K562 (cell line): ENCODE measurements at regions not wholly inside any gene's neighbourhood (a gene's known extent, or its start where the extent isn't known, plus 50 kb on each side); places are given as distances from the start of the nearest gene placed in this dataset.

Source experiments
- ATAC-seq: fragments of 200-7000 bp; cut with Tn5 transposase; 3 replicates; pipeline ENCODE4 v1.9.1; 2020; ENCODE audit warnings: moderate library complexity
- BruUV-seq: library from RNA; stranded (reverse); fragments of 400-500 nt; replicated peaks from 2 replicates; lab custom pipeline; 2021; lab: Mats Ljungman, UMichigan
- CTCF ChIA-PET: fragments of 300-600 bp; formaldehyde crosslinking; extraction: SDS; loops from one replicate; lab custom pipeline; 2021; ENCODE audit warnings: low intra/inter-chr PET ratio; lab: Yijun Ruan, JAX
- POLR2A ChIA-PET: fragments of 300-600, 350-650 bp; sonication (Branson Sonifier 250); formaldehyde crosslinking; extraction: SDS; loops from one replicate; lab custom pipeline; 2021; ENCODE audit warnings: antibody characterized with exemption, inconsistent platforms; lab: Yijun Ruan, JAX
- DNase-seq, 4 experiments: peaks; one replicate each; pipeline versions ENCODE4 v3.0.0 to v3.0.0-alpha.2; 2011 to 2018; ENCODE audit warnings: low spot score in 3 of 4, mixed read lengths in 3 of 4; ENCODE audit errors: extremely low read depth in 1 of 4
- FAIRE-seq: peaks from 2 replicates; lab custom pipeline; 2011; peaks lifted over from hg19 to GRCh38; lab: Jason Lieb, UNC
- H2AFZ ChIP-seq: 2 replicates; pipeline ENCODE4 v1.6.0; 2011; ENCODE audit warnings: low read depth, low read length, control low read depth, inconsistent platforms
- H3K27ac ChIP-seq: fragments of 200-600 bp; 3 replicates; pipeline ENCODE4 v1.8.0; 2011; ENCODE audit warnings: low read depth, mild to moderate bottlenecking, control low read depth, inconsistent platforms, low read length, moderate library complexity, mixed read lengths; ENCODE audit errors: extremely low read depth
- H3K27me3 ChIP-seq, 2 experiments: fragments of 300-600 bp in 1 of 2; 2 replicates in 1 of 2; 3 replicates in 1 of 2; pipeline versions ENCODE4 v1.6.0 to v1.8.0; 2011; ENCODE audit warnings: inconsistent platforms in 2 of 2, low read length in 2 of 2, mild to moderate bottlenecking in 1 of 2, mixed read lengths in 1 of 2, moderate library complexity in 1 of 2; ENCODE audit not compliant: control insufficient read depth in 2 of 2, insufficient read depth in 2 of 2
- H3K36me3 ChIP-seq: fragments of 300-600 bp; 3 replicates; pipeline ENCODE4 v1.8.0; 2011; ENCODE audit warnings: mild to moderate bottlenecking, low read length, inconsistent platforms; ENCODE audit not compliant: control insufficient read depth, insufficient read depth
- H3K4me1 ChIP-seq, 2 experiments: fragments of 200-600 bp in 1 of 2; replicated peaks in 1 of 2; 2 replicates in 1 of 2; 3 replicates in 1 of 2; pipeline versions ENCODE4 v1.5.1 to v1.8.0; 2011; ENCODE audit warnings: inconsistent platforms in 2 of 2, low read length in 2 of 2, mild to moderate bottlenecking in 1 of 2, mixed read lengths in 1 of 2, moderate library complexity in 1 of 2; ENCODE audit not compliant: control insufficient read depth in 2 of 2, insufficient read depth in 2 of 2
- H3K4me2 ChIP-seq: 2 replicates; pipeline ENCODE4 v1.6.1; 2011; ENCODE audit warnings: low read length, control low read depth, inconsistent platforms, mixed read lengths; ENCODE audit not compliant: insufficient read depth
- H3K4me3 ChIP-seq: fragments of 200-600 bp; sonication (generic), shearing (Covaris generic); 2 replicates; pipeline ENCODE4 v1.5.1; 2016; ENCODE audit warnings: control low read depth, inconsistent platforms
- H3K79me2 ChIP-seq: fragments of 200-600 bp; 3 replicates; pipeline ENCODE4 v1.8.0; 2011; ENCODE audit warnings: low read length, inconsistent platforms; ENCODE audit not compliant: control insufficient read depth, insufficient read depth
- H3K9ac ChIP-seq, 2 experiments: 2 replicates each; pipeline versions ENCODE4 v1.6.0 to v1.6.1; 2011; ENCODE audit warnings: low read depth in 2 of 2, low read length in 2 of 2, control low read depth in 1 of 2, inconsistent platforms in 1 of 2, mild to moderate bottlenecking in 1 of 2, mixed read lengths in 1 of 2; ENCODE audit not compliant: insufficient read depth in 1 of 2
- H3K9me1 ChIP-seq: one replicate; pipeline ENCODE4 v1.6.0; 2011; ENCODE audit warnings: inconsistent platforms, mild to moderate bottlenecking, low read length, moderate library complexity; ENCODE audit not compliant: control insufficient read depth, insufficient read depth
- H3K9me3 ChIP-seq: replicated peaks from 2 replicates; pipeline ENCODE4 v1.5.1; 2011; ENCODE audit warnings: low read depth, low read length, inconsistent platforms; ENCODE audit not compliant: control insufficient read depth, insufficient read depth
- H4K20me1 ChIP-seq: replicated peaks from 2 replicates; pipeline ENCODE4 v1.6.1; 2011; ENCODE audit warnings: low read length, inconsistent platforms, mixed read lengths; ENCODE audit not compliant: control insufficient read depth, insufficient read depth
- HDAC8 ChIP-seq: fragments of 450-650 bp; IDR thresholded peaks from 2 replicates; pipeline ENCODE4 v1.6.1; 2016; ENCODE audit warnings: mild to moderate bottlenecking, missing genetic modification characterization, moderate library complexity, missing compliant biosample characterization
- KLF13 ChIP-seq: fragments of 450-650 bp; IDR thresholded peaks from 2 replicates; pipeline ENCODE4 v1.6.1; 2016; ENCODE audit warnings: missing genetic modification characterization, low read depth, mild to moderate bottlenecking, missing compliant biosample characterization, moderate library complexity, borderline replicate concordance
- MIER1 ChIP-seq: fragments of 450-650 bp; IDR thresholded peaks from 2 replicates; pipeline ENCODE4 v1.6.1; 2016; ENCODE audit warnings: antibody characterized with exemption, mild to moderate bottlenecking, low read depth
- NCOA2 ChIP-seq, 2 experiments: fragments of 450-650 bp; IDR thresholded peaks; 2 replicates each; pipeline ENCODE4 v1.6.1; 2018; ENCODE audit warnings: mild to moderate bottlenecking in 2 of 2, moderate library complexity in 1 of 2; ENCODE audit not compliant: partially characterized antibody in 2 of 2
- NR1H2 ChIP-seq: sonication (generic); formaldehyde crosslinking; IDR thresholded peaks from 2 replicates; pipeline ENCODE4 v1.4.0; 2020; ENCODE audit warnings: mild to moderate bottlenecking, missing genetic modification reagents
- SETDB1 ChIP-seq: IDR thresholded peaks from one replicate; pipeline ENCODE4 v1.6.1; 2012; ENCODE audit warnings: low read length, control low read depth, inconsistent platforms
- TCF7 ChIP-seq: sonication (generic); IDR thresholded peaks from 2 replicates; pipeline ENCODE4 v1.6.1; 2016; ENCODE audit warnings: antibody characterized with exemption, borderline replicate concordance
- WGBS: fragments of 100-300 bp; shearing (Covaris generic); methylation state at CpG from one replicate; pipeline ENCODE4 v1.1.6; 2016; ENCODE audit warnings: low coverage, mixed read lengths; ENCODE audit not compliant: insufficient coverage; ENCODE audit errors: missing lambda C conversion rate; 5-methylcytosine and 5-hydroxymethylcytosine counted together
- in situ Hi-C: fragments of 300-500 bp; cut with MboI; formaldehyde crosslinking; loops from 4 replicates; pipeline ENCODE4 v1.15.0; 2018; ENCODE audit warnings: inconsistent platforms, mixed read lengths
- intact Hi-C: fragments of 100-400 bp; cut with micrococcal nuclease; formaldehyde crosslinking; loops from 2 replicates; pipeline ENCODE4 v1.14.2; 2022
- TF ChIP-seq, protein P1 (sequence below): fragments of 450-650 bp; formaldehyde crosslinking; IDR thresholded peaks from 2 replicates; pipeline ENCODE4 v1.4.0; 2020; ENCODE audit warnings: mild to moderate bottlenecking

DNA sequence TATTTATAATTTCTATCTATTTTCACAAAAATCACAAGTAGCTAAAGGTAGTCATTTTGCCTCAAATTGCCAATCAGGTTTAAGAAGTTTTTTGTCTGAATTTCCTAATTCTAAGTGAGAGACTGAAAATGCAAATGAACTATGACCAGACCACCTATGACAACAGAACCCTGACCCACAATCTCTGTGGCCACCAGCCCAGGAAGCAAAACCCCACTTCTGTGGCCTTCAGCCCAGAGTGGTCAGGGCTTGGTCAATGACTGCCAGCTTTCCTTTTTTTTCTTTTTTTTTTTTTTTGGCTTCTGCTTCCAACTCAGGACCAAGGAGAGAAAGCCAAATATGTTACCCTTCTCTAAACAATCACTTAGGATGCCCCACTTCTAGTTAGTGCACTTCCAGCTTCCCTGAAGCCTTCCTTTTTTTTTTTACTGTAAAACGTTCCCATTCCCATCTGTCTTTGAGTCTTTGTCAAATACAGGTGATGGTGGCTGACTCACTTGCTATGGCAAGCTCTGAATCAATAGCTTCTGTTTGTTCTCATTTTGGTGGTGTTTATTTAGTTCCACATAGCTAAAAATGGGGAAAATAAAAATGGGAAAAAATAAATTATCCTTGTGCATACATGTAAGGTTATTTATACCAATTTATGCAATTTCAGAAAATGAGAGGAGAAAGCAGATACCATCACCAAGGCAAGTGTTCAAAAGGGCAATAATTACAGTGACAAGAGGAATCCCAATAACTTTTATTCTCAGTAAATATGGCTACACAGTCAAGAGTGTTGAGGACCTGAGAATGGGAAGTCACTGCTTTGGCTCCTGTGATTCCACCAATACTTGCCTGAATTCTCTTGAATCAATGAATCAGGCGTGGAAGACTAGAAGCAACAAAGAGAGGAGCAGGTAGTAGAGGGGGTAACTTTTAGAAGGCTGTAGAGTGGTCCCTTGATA, 170.3 kb upstream of the PDE7B start:
- H2AFZ ChIP-seq: no peak overlapping the region
- FAIRE-seq (no peak), ATAC-seq (no peak), DNase-seq (no peak)
- H3K27ac ChIP-seq: no peak overlapping the region
- no peaks in the 10 kb centered on the region for H3K9me1 ChIP-seq
- H3K4me2 ChIP-seq: no peak overlapping the region
- intact Hi-C loops: no loop called here
- no peaks in the 10 kb centered on the region for H3K36me3 ChIP-seq
- no peaks in the 10 kb centered on the region for H3K4me1 ChIP-seq
- H3K4me3 ChIP-seq: no peak overlapping the region
- H3K27me3 ChIP-seq: no peaks in the 10 kb centered on the region
- ChIA-PET CTCF (no interaction called here), POLR2A (no interaction called here)
- BruUV-seq: no TSS peak
- H4K20me1 ChIP-seq: no peaks in the 10 kb centered on the region
- 0% methylated on average over 2 of the region's 2 CpGs for WGBS
- no peak for TF ChIP-seq MIER1
- no peak overlapping the region for H3K9ac ChIP-seq
- no peaks in the 10 kb centered on the region for H3K9me3 ChIP-seq
- in situ Hi-C loops: no loop called here
- no peaks in the 10 kb centered on the region for H3K79me2 ChIP-seq

DNA sequence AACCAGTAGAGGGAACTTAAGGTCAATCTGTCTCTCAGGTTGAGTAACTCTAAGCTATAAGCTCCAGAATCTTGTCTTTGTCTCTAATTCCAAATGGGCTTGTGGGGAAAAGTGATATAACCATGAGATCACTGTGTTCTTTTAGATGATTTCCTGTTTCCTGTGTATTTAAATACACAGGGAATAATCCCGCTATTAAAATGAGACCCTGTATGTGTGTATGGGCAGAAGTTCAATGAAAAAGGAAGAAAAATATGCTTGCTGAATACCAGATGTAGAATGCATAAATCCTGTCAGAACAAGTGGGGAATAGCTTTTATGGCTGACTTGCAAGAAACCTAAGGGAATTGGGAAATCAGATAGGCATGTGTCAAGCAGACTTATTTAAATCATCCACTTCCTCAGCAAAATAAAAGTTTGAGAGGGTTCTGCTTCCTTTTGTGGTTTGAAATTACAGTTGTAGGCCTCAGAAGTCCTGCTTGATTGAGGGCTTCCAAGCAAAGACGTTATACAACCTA, 164.7 kb upstream of the PDE7B start:
- no peak for DNase-seq
- no peak for TF ChIP-seq SETDB1
- no peak for TF ChIP-seq NCOA2 (IDR thresholded peaks at IDR 0.05; ENCODE audit: partially characterized antibody in 2 of 2)
- TF ChIP-seq, protein P1, sequence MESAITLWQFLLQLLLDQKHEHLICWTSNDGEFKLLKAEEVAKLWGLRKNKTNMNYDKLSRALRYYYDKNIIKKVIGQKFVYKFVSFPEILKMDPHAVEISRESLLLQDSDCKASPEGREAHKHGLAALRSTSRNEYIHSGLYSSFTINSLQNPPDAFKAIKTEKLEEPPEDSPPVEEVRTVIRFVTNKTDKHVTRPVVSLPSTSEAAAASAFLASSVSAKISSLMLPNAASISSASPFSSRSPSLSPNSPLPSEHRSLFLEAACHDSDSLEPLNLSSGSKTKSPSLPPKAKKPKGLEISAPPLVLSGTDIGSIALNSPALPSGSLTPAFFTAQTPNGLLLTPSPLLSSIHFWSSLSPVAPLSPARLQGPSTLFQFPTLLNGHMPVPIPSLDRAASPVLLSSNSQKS (CRISPR knock-in tag): no peak
- TF ChIP-seq HDAC8: no peak
- no peak for TF ChIP-seq NR1H2 (CRISPR knock-in tag)
- no peak for TF ChIP-seq TCF7
- TF ChIP-seq KLF13 (tag): no peak

More for the DNA sequence above, 164.7 kb upstream of the PDE7B start:
- WGBS: 0% methylated on average over 2 of the region's 2 CpGs
- no peaks in the 10 kb centered on the region for H3K27me3 ChIP-seq
- no peak for ATAC-seq
- ChIA-PET POLR2A (no interaction called here), CTCF (no interaction called here)
- H3K4me3 ChIP-seq: no peak overlapping the region
- no peak for FAIRE-seq
- no peaks in the 10 kb centered on the region for H3K9me3 ChIP-seq
- no peaks in the 10 kb centered on the region for H3K4me1 ChIP-seq
- H3K9ac ChIP-seq: no peak overlapping the region
- H3K36me3 ChIP-seq: no peaks in the 10 kb centered on the region
- no peak overlapping the region for H3K4me2 ChIP-seq
- no peaks in the 10 kb centered on the region for H3K79me2 ChIP-seq
- no peak overlapping the region for H3K27ac ChIP-seq
- no TSS peak for BruUV-seq
- no peaks in the 10 kb centered on the region for H4K20me1 ChIP-seq
- no peaks in the 10 kb centered on the region for H3K9me1 ChIP-seq
- in situ Hi-C loops (no loop called here), intact Hi-C loops (no loop called here)
- no peak overlapping the region for H2AFZ ChIP-seq
